K562 (cell line): ENCODE measurements at regions not wholly inside any gene's neighbourhood (a gene's known extent, or its start where the extent isn't known, plus 50 kb on each side); places are given as distances from the start of the nearest gene placed in this dataset.
A peak's percentile ranks its signal among the peaks of the same experiment; 100 is the strongest.

Source experiments
- ARID1B ChIP-seq: fragments of 450-650 bp; IDR thresholded peaks from 2 replicates; pipeline ENCODE4 v1.6.1; 2016; ENCODE audit warnings: antibody characterized with exemption, mild to moderate bottlenecking, inconsistent platforms
- ARID2 ChIP-seq: fragments of 450-650 bp; IDR thresholded peaks from 2 replicates; pipeline ENCODE4 v1.6.1; 2017; ENCODE audit warnings: antibody characterized with exemption, mild to moderate bottlenecking
- ATF7 ChIP-seq: fragments of 450-650 bp; IDR thresholded peaks from 2 replicates; pipeline ENCODE4 v1.7.1; 2014; ENCODE audit warnings: mild to moderate bottlenecking, moderate library complexity
- GABPB2 ChIP-seq: fragments of 250-450 bp; sonication (Bioruptor Pico); conservative IDR thresholded peaks from 2 replicates; pipeline ENCODE4 v1.5.1; 2021; ENCODE audit warnings: mild to moderate bottlenecking
- ILF3 ChIP-seq: fragments of 450-650 bp; IDR thresholded peaks from 2 replicates; pipeline ENCODE4 v1.6.1; 2018; ENCODE audit warnings: antibody characterized with exemption, mild to moderate bottlenecking, moderate library complexity, borderline replicate concordance
- KLF16 ChIP-seq: IDR thresholded peaks from 2 replicates; pipeline ENCODE4 v1.6.1; 2016; ENCODE audit warnings: antibody characterized with exemption
- MBD2 ChIP-seq: sonication (generic); IDR thresholded peaks from 2 replicates; pipeline ENCODE4 v1.6.1; 2016; ENCODE audit warnings: low read depth, borderline replicate concordance
- MGA ChIP-seq: fragments of 450-650 bp; IDR thresholded peaks from 2 replicates; pipeline ENCODE4 v1.6.1; 2016; ENCODE audit warnings: mild to moderate bottlenecking, moderate library complexity
- MTA1 ChIP-seq: fragments of 450-650 bp; IDR thresholded peaks from 2 replicates; pipeline ENCODE4 v1.6.1; 2017; ENCODE audit warnings: borderline replicate concordance
- NFIC ChIP-seq: fragments of 450-650 bp; IDR thresholded peaks from 2 replicates; pipeline ENCODE4 v1.6.1; 2017; ENCODE audit warnings: mild to moderate bottlenecking, inconsistent platforms
- NFIX ChIP-seq: fragments of 250-450 bp; sonication (Bioruptor Pico); IDR thresholded peaks from 2 replicates; pipeline ENCODE4 v1.4.0; 2020; ENCODE audit warnings: low read depth, mild to moderate bottlenecking, moderate library complexity
- NR2F6 ChIP-seq: fragments of 450-650 bp; formaldehyde crosslinking; IDR thresholded peaks from 2 replicates; pipeline ENCODE4 v1.4.0; 2020; ENCODE audit warnings: mild to moderate bottlenecking
- NRF1 ChIP-seq, 2 experiments: fragments of 450-650 bp; IDR thresholded peaks in 1 of 2; conservative IDR thresholded peaks in 1 of 2; 2 replicates each; pipeline ENCODE4 v1.6.1; 2014; ENCODE audit warnings: mild to moderate bottlenecking in 2 of 2
- SMARCB1 ChIP-seq: IDR thresholded peaks from 2 replicates; pipeline ENCODE4 v1.6.1; 2011; ENCODE audit warnings: improper control_type of control experiment, low read depth; ENCODE audit not compliant: insufficient read length
- SOX6 ChIP-seq: fragments of 450-650 bp; IDR thresholded peaks from 2 replicates; pipeline ENCODE4 v1.6.1; 2014; ENCODE audit warnings: mild to moderate bottlenecking
- SRSF7 ChIP-seq: fragments of 200-400 bp; formaldehyde crosslinking; optimal IDR thresholded peaks from 2 replicates; pipeline ENCODE3; 2017; ENCODE audit warnings: mild to moderate bottlenecking, low read depth, low read length
- ZNF133 ChIP-seq: fragments of 250-450 bp; sonication (Bioruptor Pico); IDR thresholded peaks from 2 replicates; pipeline ENCODE4 v1.4.0; 2020; ENCODE audit warnings: mild to moderate bottlenecking
- ZNF140 ChIP-seq: fragments of 250-450 bp; sonication (Bioruptor Pico); IDR thresholded peaks from 2 replicates; pipeline ENCODE4 v1.8.0; 2021; ENCODE audit warnings: moderate library complexity, mild to moderate bottlenecking, inconsistent platforms
- ZNF766 ChIP-seq: fragments of 200-800 bp; sonication (Bioruptor generic); conservative IDR thresholded peaks from 2 replicates; pipeline ENCODE4 v1.6.1; 2016; ENCODE audit warnings: missing genetic modification characterization, missing compliant biosample characterization

GRCh38 chr6:47424436-47424836 is 53.2 kb upstream of the CD2AP start (continued):
- TF ChIP-seq MGA (no peak), ILF3 (no peak), MTA1 (peak; percentile 61; the same call in 1 of the 2 replicates), SRSF7 (no peak), SOX6 (peak; percentile 77), NFIC (peak; percentile 88), NR2F6 (CRISPR knock-in tag) (no peak), GABPB2 (CRISPR knock-in tag) (no peak), ARID1B (peak; percentile 87), KLF16 (peak; percentile 62), ARID2 (0 out of 2 replicates have a peak, but pooled peaks have one; percentile 34), MBD2 (0 out of 2 replicates have a peak, but pooled peaks have one; percentile 40), ZNF140 (CRISPR knock-in tag) (no peak), NRF1 (conservative IDR thresholded peaks at IDR 0.05 in 1 of 2, IDR thresholded peaks at IDR 0.05 in 1 of 2) (0 out of 4 replicates have a peak, but pooled peaks of 1 of the 2 experiments have one; percentile 13), NFIX (CRISPR knock-in tag) (no peak), ZNF766 (CRISPR knock-in tag) (peak; percentile 67; the same call in 1 of the 2 replicates), ATF7 (peak; percentile 86), ZNF133 (CRISPR knock-in tag) (no peak), SMARCB1 (no peak)
